ENCODE measurements at regions not wholly inside any gene's neighbourhood (a gene's known extent, or its start where the extent isn't known, plus 50 kb on each side); places are given as distances from the start of the nearest gene placed in this dataset.

DNA sequence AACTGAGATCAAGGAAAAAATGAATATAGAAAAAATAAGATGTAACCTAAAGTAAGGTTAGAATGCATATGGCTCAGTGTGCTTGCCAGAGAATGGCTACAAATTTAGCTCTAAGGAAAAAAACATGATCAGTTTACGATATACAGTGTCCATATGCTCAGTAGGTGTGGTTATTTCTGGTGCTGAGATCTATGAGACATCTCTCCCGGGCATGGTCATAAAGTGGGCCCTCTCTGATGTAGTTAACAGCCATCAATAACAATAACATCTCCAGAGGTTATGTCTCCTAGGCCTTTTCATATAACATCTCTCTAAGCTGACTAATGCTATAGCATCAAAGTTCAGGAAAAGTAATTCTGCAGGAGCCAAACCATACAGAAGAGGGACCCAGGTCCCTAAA lies 56.3 kb upstream of the UBE2E3 start:
- TF ChIP-seq CTCF (IDR thresholded peaks at IDR 0.05) (no peak), POLR2A (IDR thresholded peaks at IDR 0.05) (no peak)
